ENCODE measurements at regions not wholly inside any gene's neighbourhood (a gene's known extent, or its start where the extent isn't known, plus 50 kb on each side); places are given as distances from the start of the nearest gene placed in this dataset.

DNA sequence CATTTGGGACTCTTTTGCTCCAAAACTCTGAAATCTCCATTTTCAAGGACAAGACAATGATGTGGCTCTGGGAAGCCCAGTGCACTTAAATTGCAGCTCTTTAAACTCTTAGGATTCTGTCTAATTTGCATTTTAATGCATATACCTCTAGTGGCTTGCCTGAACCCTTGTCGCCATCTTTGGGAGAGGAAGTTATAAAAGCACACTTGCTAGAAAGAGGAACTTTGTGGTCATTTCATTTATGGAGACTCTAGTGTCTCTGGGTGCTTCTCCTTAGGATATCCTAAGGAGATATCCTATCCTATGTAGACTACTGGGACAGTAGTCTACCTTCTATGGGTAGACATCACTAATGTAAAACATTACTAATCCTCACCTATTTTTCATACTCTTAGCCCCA, 77.3 kb upstream of the SLC1A3 start:
- Histone ChIP-seq H3K27me3 (ENCODE audit: control insufficient read depth, insufficient read depth, low read length) (0 out of 2 replicates have a peak, but pooled peaks cover 2% of the 10 kb centered on the region), H3K4me3 (ENCODE audit: insufficient read depth, low read depth, low read length) (no peak overlapping the region), H3K27ac (ENCODE audit: insufficient read depth, low read length) (no peak overlapping the region), H2BK15ac (ENCODE audit: low read depth, low read length) (no peak overlapping the region), H3K9ac (ENCODE audit: low read depth, low read length) (no peak overlapping the region), H3K79me1 (ENCODE audit: low read depth in 1 of 2, low read length in 2 of 2) (no peaks in the 10 kb centered on the region), H3K4ac (ENCODE audit: low read depth, low read length) (no peak overlapping the region), H2BK5ac (ENCODE audit: low read depth, low read length, poor library complexity, severe bottlenecking) (no peak overlapping the region), H3K18ac (ENCODE audit: low read depth, low read length) (no peak overlapping the region), H2BK20ac (ENCODE audit: low read depth, low read length) (no peak overlapping the region), H2AK5ac (ENCODE audit: low read depth, low read length) (no peak overlapping the region), H2AFZ (replicated peaks; ENCODE audit: low read length, poor library complexity) (no peak overlapping the region), H2AK9ac (replicated peaks; ENCODE audit: low read depth, low read length, poor library complexity) (no peak overlapping the region), H3K9me1 (ENCODE audit: insufficient read depth, low read length) (no peaks in the 10 kb centered on the region; the same call in 1 of the 2 replicates), H3K9me3 (ENCODE audit: control insufficient read depth, insufficient read depth, low read length) (no peaks in the 10 kb centered on the region), H3K56ac (ENCODE audit: extremely low read depth, insufficient read depth, low read length) (no peak overlapping the region), H4K5ac (ENCODE audit: low read depth, low read length) (no peak overlapping the region), H4K8ac (ENCODE audit: low read depth in 2 of 2, low read length in 2 of 2) (no peak overlapping the region), H2BK120ac (ENCODE audit: low read depth, low read length) (no peak overlapping the region), H3K4me2 (ENCODE audit: low read depth, low read length) (no peak overlapping the region), H4K20me1 (ENCODE audit: insufficient read depth, low read length) (no peaks in the 10 kb centered on the region), H3K14ac (replicated peaks; ENCODE audit: low read depth, low read length) (no peak overlapping the region), H3K4me1 (ENCODE audit: control insufficient read depth, insufficient read depth, low read length) (no peaks in the 10 kb centered on the region), H4K91ac (ENCODE audit: insufficient read depth, low read depth, low read length) (no peak overlapping the region), H3K36me3 (ENCODE audit: control insufficient read depth, insufficient read depth, low read length) (no peaks in the 10 kb centered on the region), H3K23ac (ENCODE audit: low read depth, low read length) (no peak overlapping the region)
- intact Hi-C loops (cut with micrococcal nuclease), result no loop called here
- CTCF ChIA-PET, result interaction anchor here (0.7 kb wide), 1 partner anchor 293 kb away, joined by 3 read pairs; no protein-coding TSS in a partner anchor
- dilution Hi-C loops (cut with HindIII; ENCODE audit: low sequenced_read_pairs, unreplicated experiment), result no loop called here
- WGBS, 2 experiments (ENCODE audit: extremely low coverage in 2 of 2, insufficient read length in 1 of 2), result no CpG with 5 or more reads among the region's 1 CpG
- no peak for TF ChIP-seq MAFK (IDR thresholded peaks at IDR 0.05; ENCODE audit: low read depth, low read length)
- no peak for TF ChIP-seq RAD21 (IDR thresholded peaks at IDR 0.05; ENCODE audit: low read length)
- TF ChIP-seq, protein P1, sequence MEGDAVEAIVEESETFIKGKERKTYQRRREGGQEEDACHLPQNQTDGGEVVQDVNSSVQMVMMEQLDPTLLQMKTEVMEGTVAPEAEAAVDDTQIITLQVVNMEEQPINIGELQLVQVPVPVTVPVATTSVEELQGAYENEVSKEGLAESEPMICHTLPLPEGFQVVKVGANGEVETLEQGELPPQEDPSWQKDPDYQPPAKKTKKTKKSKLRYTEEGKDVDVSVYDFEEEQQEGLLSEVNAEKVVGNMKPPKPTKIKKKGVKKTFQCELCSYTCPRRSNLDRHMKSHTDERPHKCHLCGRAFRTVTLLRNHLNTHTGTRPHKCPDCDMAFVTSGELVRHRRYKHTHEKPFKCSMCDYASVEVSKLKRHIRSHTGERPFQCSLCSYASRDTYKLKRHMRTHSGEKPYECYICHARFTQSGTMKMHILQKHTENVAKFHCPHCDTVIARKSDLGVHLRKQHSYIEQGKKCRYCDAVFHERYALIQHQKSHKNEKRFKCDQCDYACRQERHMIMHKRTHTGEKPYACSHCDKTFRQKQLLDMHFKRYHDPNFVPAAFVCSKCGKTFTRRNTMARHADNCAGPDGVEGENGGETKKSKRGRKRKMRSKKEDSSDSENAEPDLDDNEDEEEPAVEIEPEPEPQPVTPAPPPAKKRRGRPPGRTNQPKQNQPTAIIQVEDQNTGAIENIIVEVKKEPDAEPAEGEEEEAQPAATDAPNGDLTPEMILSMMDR (conservative IDR thresholded peaks at IDR 0.05; ENCODE audit: low read depth, low read length), result no peak
- no peak for TF ChIP-seq ELK1 (IDR thresholded peaks at IDR 0.05; ENCODE audit: borderline replicate concordance, low read depth, low read length)
- TF ChIP-seq CHD1 (IDR thresholded peaks at IDR 0.05; ENCODE audit: low read depth, low read length), result no peak
- no peak for TF ChIP-seq RCOR1 (IDR thresholded peaks at IDR 0.05; ENCODE audit: insufficient replicate concordance, low read length)
- no peak for TF ChIP-seq NFE2L2 (IDR thresholded peaks at IDR 0.05; ENCODE audit: low read depth, low read length)
- no peak for TF ChIP-seq CEBPB (IDR thresholded peaks at IDR 0.05; ENCODE audit: low read depth, low read length)
- no peak for TF ChIP-seq USF2 (IDR thresholded peaks at IDR 0.05; ENCODE audit: low read depth, low read length)
- TF ChIP-seq RFX5 (IDR thresholded peaks at IDR 0.05; ENCODE audit: low read depth, low read length), result no peak
- no peak for TF ChIP-seq MAZ (IDR thresholded peaks at IDR 0.05; ENCODE audit: borderline replicate concordance, low read depth, low read length)
- no peak for TF ChIP-seq FOS (IDR thresholded peaks at IDR 0.05; ENCODE audit: low read depth, low read length)
- no peak for TF ChIP-seq SMC3 (IDR thresholded peaks at IDR 0.05; ENCODE audit: low read depth, low read length)
- no peak for TF ChIP-seq BHLHE40 (IDR thresholded peaks at IDR 0.05; ENCODE audit: low read depth, low read length)
- no peak for TF ChIP-seq POLR2A (IDR thresholded peaks at IDR 0.05; ENCODE audit: low read depth, low read length)
- TF ChIP-seq MXI1 (IDR thresholded peaks at IDR 0.05; ENCODE audit: borderline replicate concordance, low read depth, low read length), result no peak
- DNase-seq, result no peak
- POLR2A ChIA-PET (ENCODE audit: unreplicated experiment), result no interaction called here
- in situ Hi-C loops (cut with MboI; ENCODE audit: low sequenced_read_pairs), result no loop called here
- BruUV-seq (replicated peaks), result no TSS peak
- no peak for ATAC-seq (ENCODE audit: low read depth)

Measured in IMR-90 (cell line).